ENCODE measurements at regions not wholly inside any gene's neighbourhood (a gene's known extent, or its start where the extent isn't known, plus 50 kb on each side); places are given as distances from the start of the nearest gene placed in this dataset.
"Not testable (repeated sequence)": the region's sequence is repeated elsewhere in the genome, so short reads cannot be mapped to it uniquely, and the experiment has no call there.

GRCh38 chr13:48590141-48590901, 57.4 kb upstream of the RCBTB2 start:
- Histone ChIP-seq H2AFZ (ENCODE audit: low read depth, low read length) (no peak overlapping the region), H3K9me3 (ENCODE audit: low read length) (peaks cover 3% of the 10 kb centered on the region), H3K4me2 (ENCODE audit: low read length) (no peak overlapping the region)

DNA sequence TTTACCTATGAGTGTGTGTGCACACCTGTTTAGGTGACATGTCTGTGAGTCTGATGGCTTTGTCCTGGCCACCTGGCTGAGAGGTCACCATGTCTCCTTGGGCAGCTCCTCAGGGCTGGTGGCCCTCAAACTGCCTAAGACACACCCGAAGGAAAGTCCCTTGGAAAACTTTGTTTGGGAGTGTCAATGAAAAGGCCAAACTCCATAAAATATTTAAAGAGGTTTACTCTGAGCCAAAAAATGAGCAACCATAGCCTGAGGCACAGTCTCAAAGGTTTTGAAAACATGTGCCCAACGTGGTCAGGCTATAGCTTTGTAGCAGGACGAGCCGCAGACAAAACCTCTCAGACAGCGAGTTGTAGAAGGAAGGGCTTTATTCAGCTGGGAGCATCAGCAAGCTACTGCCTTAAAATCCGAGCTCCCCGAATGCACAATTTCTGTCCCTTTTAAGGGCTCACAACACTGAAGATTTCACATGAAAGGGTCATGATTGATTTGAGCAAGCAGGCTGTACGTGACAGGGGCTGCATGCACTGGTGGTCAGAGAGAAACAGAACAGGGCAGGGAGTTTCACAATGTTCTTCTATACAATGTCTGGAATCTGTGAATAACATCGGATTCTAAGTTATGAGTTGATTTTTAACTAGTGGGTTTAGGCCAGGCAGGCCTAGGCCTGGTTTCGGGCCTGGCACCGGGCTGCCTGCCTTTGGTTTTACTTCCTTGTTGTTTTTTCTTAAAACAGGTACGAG, 58.4 kb upstream of the RCBTB2 start:
- H3K9ac ChIP-seq (ENCODE audit: low read length); H3K4me3 ChIP-seq (ENCODE audit: low read length); H3K9me3 ChIP-seq (ENCODE audit: low read length); H3K9me2 ChIP-seq (ENCODE audit: insufficient read depth, low read length); H3K27me3 ChIP-seq (ENCODE audit: insufficient read depth, low read depth, low read length); H3K79me2 ChIP-seq (replicated peaks; ENCODE audit: insufficient read depth, low read length); H3K36me3 ChIP-seq (ENCODE audit: insufficient read depth, low read length); H3K4me2 ChIP-seq (ENCODE audit: low read length); H4K20me1 ChIP-seq (ENCODE audit: insufficient read depth); H2AFZ ChIP-seq (ENCODE audit: low read depth, low read length); H3F3A ChIP-seq (ENCODE audit: insufficient read depth, low read length, poor library complexity, severe bottlenecking); H3K27ac ChIP-seq (ENCODE audit: low read length): not testable (repeated sequence)

More at GRCh38 chr13:48590141-48590901, 57.4 kb upstream of the RCBTB2 start:
- no peaks in the 10 kb centered on the region for H3K79me2 ChIP-seq (replicated peaks; ENCODE audit: insufficient read depth, low read length)
- H4K20me1 ChIP-seq (ENCODE audit: insufficient read depth), result no peaks in the 10 kb centered on the region
- H3K27me3 ChIP-seq (ENCODE audit: insufficient read depth, low read depth, low read length), result no peaks in the 10 kb centered on the region
- H3K9me2 ChIP-seq (ENCODE audit: insufficient read depth, low read length), result no peaks in the 10 kb centered on the region
- no peaks in the 10 kb centered on the region for H3F3A ChIP-seq (ENCODE audit: insufficient read depth, low read length, poor library complexity, severe bottlenecking)
- no peaks in the 10 kb centered on the region for H3K36me3 ChIP-seq (ENCODE audit: insufficient read depth, low read length)
- H3K4me3 ChIP-seq (ENCODE audit: low read length), result no peak overlapping the region
- H3K27ac ChIP-seq (ENCODE audit: low read length), result no peak overlapping the region
- H3K9ac ChIP-seq (ENCODE audit: low read length), result no peak overlapping the region
- TF ChIP-seq RAD21 (conservative IDR thresholded peaks at IDR 0.05) (no peak), EP300 (conservative IDR thresholded peaks at IDR 0.05; ENCODE audit: poor library complexity, severe bottlenecking) (no peak), POLR2AphosphoS5 (IDR thresholded peaks at IDR 0.05) (no peak), MXI1 (conservative IDR thresholded peaks at IDR 0.05; ENCODE audit: poor library complexity, severe bottlenecking) (no peak), TAF1 (IDR thresholded peaks at IDR 0.05; ENCODE audit: low read depth) (no peak), SMC3 (conservative IDR thresholded peaks at IDR 0.05; ENCODE audit: poor library complexity) (no peak), EZH2 (IDR thresholded peaks at IDR 0.05; ENCODE audit: borderline replicate concordance, insufficient read depth, low read length, poor library complexity, severe bottlenecking) (no peak)
- TF ChIP-seq, protein P1, sequence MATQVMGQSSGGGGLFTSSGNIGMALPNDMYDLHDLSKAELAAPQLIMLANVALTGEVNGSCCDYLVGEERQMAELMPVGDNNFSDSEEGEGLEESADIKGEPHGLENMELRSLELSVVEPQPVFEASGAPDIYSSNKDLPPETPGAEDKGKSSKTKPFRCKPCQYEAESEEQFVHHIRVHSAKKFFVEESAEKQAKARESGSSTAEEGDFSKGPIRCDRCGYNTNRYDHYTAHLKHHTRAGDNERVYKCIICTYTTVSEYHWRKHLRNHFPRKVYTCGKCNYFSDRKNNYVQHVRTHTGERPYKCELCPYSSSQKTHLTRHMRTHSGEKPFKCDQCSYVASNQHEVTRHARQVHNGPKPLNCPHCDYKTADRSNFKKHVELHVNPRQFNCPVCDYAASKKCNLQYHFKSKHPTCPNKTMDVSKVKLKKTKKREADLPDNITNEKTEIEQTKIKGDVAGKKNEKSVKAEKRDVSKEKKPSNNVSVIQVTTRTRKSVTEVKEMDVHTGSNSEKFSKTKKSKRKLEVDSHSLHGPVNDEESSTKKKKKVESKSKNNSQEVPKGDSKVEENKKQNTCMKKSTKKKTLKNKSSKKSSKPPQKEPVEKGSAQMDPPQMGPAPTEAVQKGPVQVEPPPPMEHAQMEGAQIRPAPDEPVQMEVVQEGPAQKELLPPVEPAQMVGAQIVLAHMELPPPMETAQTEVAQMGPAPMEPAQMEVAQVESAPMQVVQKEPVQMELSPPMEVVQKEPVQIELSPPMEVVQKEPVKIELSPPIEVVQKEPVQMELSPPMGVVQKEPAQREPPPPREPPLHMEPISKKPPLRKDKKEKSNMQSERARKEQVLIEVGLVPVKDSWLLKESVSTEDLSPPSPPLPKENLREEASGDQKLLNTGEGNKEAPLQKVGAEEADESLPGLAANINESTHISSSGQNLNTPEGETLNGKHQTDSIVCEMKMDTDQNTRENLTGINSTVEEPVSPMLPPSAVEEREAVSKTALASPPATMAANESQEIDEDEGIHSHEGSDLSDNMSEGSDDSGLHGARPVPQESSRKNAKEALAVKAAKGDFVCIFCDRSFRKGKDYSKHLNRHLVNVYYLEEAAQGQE (IDR thresholded peaks at IDR 0.05; ENCODE audit: borderline replicate concordance), result no peak
- TF ChIP-seq, protein P2, sequence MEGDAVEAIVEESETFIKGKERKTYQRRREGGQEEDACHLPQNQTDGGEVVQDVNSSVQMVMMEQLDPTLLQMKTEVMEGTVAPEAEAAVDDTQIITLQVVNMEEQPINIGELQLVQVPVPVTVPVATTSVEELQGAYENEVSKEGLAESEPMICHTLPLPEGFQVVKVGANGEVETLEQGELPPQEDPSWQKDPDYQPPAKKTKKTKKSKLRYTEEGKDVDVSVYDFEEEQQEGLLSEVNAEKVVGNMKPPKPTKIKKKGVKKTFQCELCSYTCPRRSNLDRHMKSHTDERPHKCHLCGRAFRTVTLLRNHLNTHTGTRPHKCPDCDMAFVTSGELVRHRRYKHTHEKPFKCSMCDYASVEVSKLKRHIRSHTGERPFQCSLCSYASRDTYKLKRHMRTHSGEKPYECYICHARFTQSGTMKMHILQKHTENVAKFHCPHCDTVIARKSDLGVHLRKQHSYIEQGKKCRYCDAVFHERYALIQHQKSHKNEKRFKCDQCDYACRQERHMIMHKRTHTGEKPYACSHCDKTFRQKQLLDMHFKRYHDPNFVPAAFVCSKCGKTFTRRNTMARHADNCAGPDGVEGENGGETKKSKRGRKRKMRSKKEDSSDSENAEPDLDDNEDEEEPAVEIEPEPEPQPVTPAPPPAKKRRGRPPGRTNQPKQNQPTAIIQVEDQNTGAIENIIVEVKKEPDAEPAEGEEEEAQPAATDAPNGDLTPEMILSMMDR (IDR thresholded peaks at IDR 0.05; ENCODE audit: poor library complexity, severe bottlenecking), result no peak
